ENCODE measurements at regions not wholly inside any gene's neighbourhood (a gene's known extent, or its start where the extent isn't known, plus 50 kb on each side); places are given as distances from the start of the nearest gene placed in this dataset.

GRCh38 chr6:22716721-22717120 lies 147.4 kb downstream of the HDGFL1 start:
- no peaks in the 10 kb centered on the region for H3K9me1 ChIP-seq (replicated peaks; ENCODE audit: control insufficient read depth, extremely low read depth, insufficient read depth, low read length)
- H3K27me3 ChIP-seq (ENCODE audit: control insufficient read depth in 2 of 2, insufficient read depth in 2 of 2, low read length in 2 of 2) = no peaks in the 10 kb centered on the region
- no peak overlapping the region for H3K27ac ChIP-seq (ENCODE audit: insufficient read depth, low read depth, low read length)
- DNase-seq (ENCODE audit: low read depth, low spot score) (no peak), FAIRE-seq (no peak)
- ChIA-PET CTCF (no interaction called here), POLR2A (no interaction called here)
- dilution Hi-C loops (cut with MboI; ENCODE audit: extremely low pct_ligation_motif_present, low sequenced_read_pairs) = no loop called here
- no peak for TF ChIP-seq MYC (IDR thresholded peaks at IDR 0.05; ENCODE audit: low read depth, low read length)
- no peaks in the 10 kb centered on the region for H3K36me3 ChIP-seq (ENCODE audit: control insufficient read depth in 2 of 2, extremely low read depth in 1 of 2, insufficient read depth in 2 of 2, low read length in 2 of 2)
- H3K79me2 ChIP-seq (ENCODE audit: control insufficient read depth, insufficient read depth, low read length) = no peaks in the 10 kb centered on the region
- H3K4me3 ChIP-seq (replicated peaks in 1 of 3; ENCODE audit: insufficient read depth in 1 of 3, low read depth in 1 of 3, low read length in 3 of 3) = no peak overlapping the region
- no peaks in the 10 kb centered on the region for H3K9me3 ChIP-seq (replicated peaks; ENCODE audit: control insufficient read depth, insufficient read depth, low read length)
- H3K9ac ChIP-seq (replicated peaks; ENCODE audit: extremely low read depth, insufficient read depth, low read length) = no peak overlapping the region
- no peak overlapping the region for H3K4me2 ChIP-seq (ENCODE audit: insufficient read depth, low read length)
- BruUV-seq (replicated peaks) = no TSS peak
- no peak overlapping the region for H2AFZ ChIP-seq (ENCODE audit: low read depth, low read length)
- H4K20me1 ChIP-seq (replicated peaks; ENCODE audit: control insufficient read depth, extremely low read depth, insufficient read depth, low read length) = no peaks in the 10 kb centered on the region
- no peaks in the 10 kb centered on the region for H3K4me1 ChIP-seq (ENCODE audit: control insufficient read depth, extremely low read depth, insufficient read depth, low read length)
- intact Hi-C loops (cut with micrococcal nuclease) = no loop called here

DNA sequence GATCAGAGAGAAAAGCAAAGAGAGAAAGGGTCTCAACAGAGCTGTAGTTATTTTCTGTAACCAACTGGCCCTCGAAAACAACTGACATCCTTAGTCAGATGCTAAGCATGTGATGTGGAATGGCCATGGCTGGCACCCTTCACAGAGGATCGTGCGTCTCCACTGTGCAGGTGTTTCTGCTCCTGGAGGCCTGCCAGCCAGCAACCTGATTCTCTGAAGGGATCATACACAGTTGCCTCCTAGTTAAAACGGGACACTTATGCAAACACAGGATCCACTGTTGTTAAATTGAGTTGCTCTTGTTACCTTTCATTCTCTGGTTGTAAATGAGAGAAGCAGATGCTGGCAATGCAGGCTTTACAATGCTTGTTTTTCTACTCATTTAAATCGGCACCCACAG lies 148.5 kb downstream of the HDGFL1 start:
- Histone ChIP-seq H3K4me2 (ENCODE audit: insufficient read depth, low read length) (no peak overlapping the region), H3K9me3 (replicated peaks; ENCODE audit: control insufficient read depth, insufficient read depth, low read length) (no peaks in the 10 kb centered on the region), H3K36me3 (ENCODE audit: control insufficient read depth in 2 of 2, extremely low read depth in 1 of 2, insufficient read depth in 2 of 2, low read length in 2 of 2) (no peaks in the 10 kb centered on the region), H3K27ac (ENCODE audit: insufficient read depth, low read depth, low read length) (no peak overlapping the region), H3K4me3 (replicated peaks in 1 of 3; ENCODE audit: insufficient read depth in 1 of 3, low read depth in 1 of 3, low read length in 3 of 3) (no peak overlapping the region), H3K4me1 (ENCODE audit: control insufficient read depth, extremely low read depth, insufficient read depth, low read length) (no peaks in the 10 kb centered on the region), H4K20me1 (replicated peaks; ENCODE audit: control insufficient read depth, extremely low read depth, insufficient read depth, low read length) (no peaks in the 10 kb centered on the region), H3K9ac (replicated peaks; ENCODE audit: extremely low read depth, insufficient read depth, low read length) (no peak overlapping the region), H3K9me1 (replicated peaks; ENCODE audit: control insufficient read depth, extremely low read depth, insufficient read depth, low read length) (no peaks in the 10 kb centered on the region), H3K79me2 (ENCODE audit: control insufficient read depth, insufficient read depth, low read length) (no peaks in the 10 kb centered on the region), H3K27me3 (ENCODE audit: control insufficient read depth in 2 of 2, insufficient read depth in 2 of 2, low read length in 2 of 2) (no peaks in the 10 kb centered on the region), H2AFZ (ENCODE audit: low read depth, low read length) (no peak overlapping the region)
- CTCF ChIA-PET = no interaction called here
- FAIRE-seq = no peak
- dilution Hi-C loops (cut with MboI; ENCODE audit: extremely low pct_ligation_motif_present, low sequenced_read_pairs) (no loop called here), intact Hi-C loops (cut with micrococcal nuclease) (no loop called here)
- TF ChIP-seq CTCF (IDR thresholded peaks at IDR 0.05; ENCODE audit: extremely low read depth in 1 of 2, insufficient read depth in 1 of 2, low read depth in 1 of 2, low read length in 2 of 2) (no peak), MYC (IDR thresholded peaks at IDR 0.05; ENCODE audit: low read depth, low read length) (no peak), GATA2 (IDR thresholded peaks at IDR 0.05; ENCODE audit: insufficient read depth, insufficient read length, low read depth, low read length) (no peak), POLR2AphosphoS5 (IDR thresholded peaks at IDR 0.05; ENCODE audit: insufficient read depth, low read depth, low read length) (no peak)
- TF ChIP-seq, protein P1, sequence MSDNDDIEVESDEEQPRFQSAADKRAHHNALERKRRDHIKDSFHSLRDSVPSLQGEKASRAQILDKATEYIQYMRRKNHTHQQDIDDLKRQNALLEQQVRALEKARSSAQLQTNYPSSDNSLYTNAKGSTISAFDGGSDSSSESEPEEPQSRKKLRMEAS (IDR thresholded peaks at IDR 0.05; ENCODE audit: insufficient read depth, insufficient read length) = no peak
- no peak for DNase-seq (ENCODE audit: low read depth, low spot score)
- BruUV-seq (replicated peaks) = no TSS peak
- POLR2A ChIA-PET = no interaction called here
